ENCODE measurements at regions not wholly inside any gene's neighbourhood (a gene's known extent, or its start where the extent isn't known, plus 50 kb on each side); places are given as distances from the start of the nearest gene placed in this dataset.

DNA sequence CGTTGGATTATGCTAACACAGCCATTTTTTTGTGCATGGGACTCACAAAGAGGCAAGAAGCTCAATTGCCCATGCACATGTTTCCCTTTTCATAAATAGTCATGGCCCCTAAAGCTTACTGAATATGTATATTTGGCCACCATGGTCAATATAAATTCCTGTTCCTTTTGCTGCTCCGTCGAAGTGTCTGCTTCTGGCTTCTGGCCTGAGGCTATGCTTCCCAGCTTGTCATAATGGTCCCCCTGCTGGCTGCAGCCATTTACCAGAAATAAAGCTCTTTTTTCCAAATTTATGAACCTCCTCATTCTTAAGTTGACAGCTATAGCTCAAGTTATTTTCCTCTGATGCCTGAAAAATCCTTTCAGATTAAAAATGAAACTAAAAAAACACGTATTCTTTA, 602.1 kb downstream of the VGLL3 start:
- no peak for TF ChIP-seq EZH2phosphoT487 (IDR thresholded peaks at IDR 0.05; ENCODE audit: borderline replicate concordance, low read depth, low read length)
- TF ChIP-seq, protein P1, sequence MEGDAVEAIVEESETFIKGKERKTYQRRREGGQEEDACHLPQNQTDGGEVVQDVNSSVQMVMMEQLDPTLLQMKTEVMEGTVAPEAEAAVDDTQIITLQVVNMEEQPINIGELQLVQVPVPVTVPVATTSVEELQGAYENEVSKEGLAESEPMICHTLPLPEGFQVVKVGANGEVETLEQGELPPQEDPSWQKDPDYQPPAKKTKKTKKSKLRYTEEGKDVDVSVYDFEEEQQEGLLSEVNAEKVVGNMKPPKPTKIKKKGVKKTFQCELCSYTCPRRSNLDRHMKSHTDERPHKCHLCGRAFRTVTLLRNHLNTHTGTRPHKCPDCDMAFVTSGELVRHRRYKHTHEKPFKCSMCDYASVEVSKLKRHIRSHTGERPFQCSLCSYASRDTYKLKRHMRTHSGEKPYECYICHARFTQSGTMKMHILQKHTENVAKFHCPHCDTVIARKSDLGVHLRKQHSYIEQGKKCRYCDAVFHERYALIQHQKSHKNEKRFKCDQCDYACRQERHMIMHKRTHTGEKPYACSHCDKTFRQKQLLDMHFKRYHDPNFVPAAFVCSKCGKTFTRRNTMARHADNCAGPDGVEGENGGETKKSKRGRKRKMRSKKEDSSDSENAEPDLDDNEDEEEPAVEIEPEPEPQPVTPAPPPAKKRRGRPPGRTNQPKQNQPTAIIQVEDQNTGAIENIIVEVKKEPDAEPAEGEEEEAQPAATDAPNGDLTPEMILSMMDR (conservative IDR thresholded peaks at IDR 0.05; ENCODE audit: low read length) = 0 out of 2 replicates have a peak, but pooled peaks have one; percentile 17
- no peak overlapping the region for H3K4me3 ChIP-seq (ENCODE audit: low read depth, low read length, poor library complexity, severe bottlenecking)
- no peaks in the 10 kb centered on the region for H3K4me1 ChIP-seq (ENCODE audit: insufficient read depth, low read length, poor library complexity, severe bottlenecking)
- H4K20me1 ChIP-seq (ENCODE audit: insufficient read depth, low read length) = no peaks in the 10 kb centered on the region
- H3K27ac ChIP-seq (ENCODE audit: low read depth, low read length, poor library complexity, severe bottlenecking) = no peak overlapping the region
- no peaks in the 10 kb centered on the region for H3K79me2 ChIP-seq (ENCODE audit: insufficient read depth, low read depth, low read length)
- no peak overlapping the region for H3K4me2 ChIP-seq (ENCODE audit: low read length)
- H2AFZ ChIP-seq (ENCODE audit: low read length) = no peak overlapping the region
- no peaks in the 10 kb centered on the region for H3K9me3 ChIP-seq (ENCODE audit: low read length)
- no peaks in the 10 kb centered on the region for H3K9me2 ChIP-seq (ENCODE audit: insufficient read depth, low read length)
- no peak for DNase-seq (ENCODE audit: low spot score)
- no peaks in the 10 kb centered on the region for H3K36me3 ChIP-seq (ENCODE audit: insufficient read depth, low read length)
- BruUV-seq (replicated peaks) = no TSS peak
- ChIA-PET CTCF (ENCODE audit: unreplicated experiment) (no interaction called here), POLR2A (no interaction called here)
- intact Hi-C loops (cut with micrococcal nuclease; ENCODE audit: unreplicated experiment) = no loop called here

DNA sequence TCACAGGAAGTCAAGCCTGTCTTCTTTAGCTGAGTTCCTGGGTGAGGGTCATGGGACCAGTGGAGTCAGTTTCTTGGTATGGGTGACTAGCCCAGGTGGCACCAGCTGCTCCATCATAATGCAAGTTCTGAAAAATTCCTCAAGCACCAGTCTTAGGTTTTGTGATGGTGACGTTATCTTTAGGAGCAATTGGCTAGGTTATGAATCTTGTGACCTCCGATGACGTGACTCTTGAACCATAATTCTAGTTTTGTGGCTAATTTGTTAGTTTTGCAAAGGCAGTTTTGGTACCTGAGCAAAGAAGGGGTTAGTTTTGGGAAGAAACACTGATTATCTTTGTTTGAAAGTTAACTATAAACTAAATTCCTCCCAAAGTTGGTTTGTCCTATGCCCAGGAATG, 608.4 kb downstream of the VGLL3 start:
- BruUV-seq (replicated peaks) = no TSS peak
- POLR2A ChIA-PET = no interaction called here
- Histone ChIP-seq H3K9me2 (ENCODE audit: insufficient read depth, low read length) (no peaks in the 10 kb centered on the region), H3K36me3 (ENCODE audit: insufficient read depth, low read length) (no peaks in the 10 kb centered on the region), H3K79me2 (ENCODE audit: insufficient read depth, low read depth, low read length) (no peaks in the 10 kb centered on the region), H3K27ac (ENCODE audit: low read depth, low read length, poor library complexity, severe bottlenecking) (no peak overlapping the region), H3K4me1 (ENCODE audit: insufficient read depth, low read length, poor library complexity, severe bottlenecking) (no peaks in the 10 kb centered on the region), H3K4me2 (ENCODE audit: low read length) (no peak overlapping the region), H2AFZ (ENCODE audit: low read length) (no peak overlapping the region), H4K20me1 (ENCODE audit: insufficient read depth, low read length) (no peaks in the 10 kb centered on the region), H3K9me3 (ENCODE audit: low read length) (no peaks in the 10 kb centered on the region), H3K4me3 (ENCODE audit: low read depth, low read length, poor library complexity, severe bottlenecking) (no peak overlapping the region)
- TF ChIP-seq, protein P1 (conservative IDR thresholded peaks at IDR 0.05; ENCODE audit: low read length) = no peak
- TF ChIP-seq EZH2phosphoT487 (IDR thresholded peaks at IDR 0.05; ENCODE audit: borderline replicate concordance, low read depth, low read length) = no peak
- intact Hi-C loops (cut with micrococcal nuclease; ENCODE audit: unreplicated experiment) = no loop called here
- CTCF ChIA-PET (ENCODE audit: unreplicated experiment) = no interaction called here
- no peak for DNase-seq (ENCODE audit: low spot score)

DNA sequence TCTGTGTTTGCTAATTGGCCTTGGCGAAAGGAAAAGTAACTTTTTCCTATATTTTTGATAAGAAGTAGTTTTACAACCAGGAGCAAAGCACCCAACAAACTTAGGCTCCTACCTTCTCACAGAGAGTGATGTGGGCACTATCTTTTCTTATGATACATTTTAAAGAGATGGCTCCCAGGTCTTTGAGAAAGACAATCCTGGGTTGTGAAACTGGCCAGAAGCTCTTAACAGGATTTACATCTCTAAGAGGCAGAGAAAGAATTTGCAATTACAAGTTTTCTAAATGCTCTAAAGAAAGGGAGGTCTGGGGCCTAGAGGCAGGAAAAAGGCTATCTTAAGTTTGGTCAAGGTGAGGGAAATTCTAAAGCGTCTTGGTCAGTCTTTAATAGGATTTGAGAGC, 609.7 kb downstream of the VGLL3 start:
- POLR2A ChIA-PET = no interaction called here
- Histone ChIP-seq H4K20me1 (ENCODE audit: insufficient read depth, low read length) (no peaks in the 10 kb centered on the region), H3K9me3 (ENCODE audit: low read length) (no peaks in the 10 kb centered on the region), H3K9me2 (ENCODE audit: insufficient read depth, low read length) (no peaks in the 10 kb centered on the region), H2AFZ (ENCODE audit: low read length) (no peak overlapping the region), H3K4me2 (ENCODE audit: low read length) (no peak overlapping the region), H3K27ac (ENCODE audit: low read depth, low read length, poor library complexity, severe bottlenecking) (no peak overlapping the region), H3K4me3 (ENCODE audit: low read depth, low read length, poor library complexity, severe bottlenecking) (no peak overlapping the region), H3K36me3 (ENCODE audit: insufficient read depth, low read length) (no peaks in the 10 kb centered on the region), H3K79me2 (ENCODE audit: insufficient read depth, low read depth, low read length) (no peaks in the 10 kb centered on the region), H3K4me1 (ENCODE audit: insufficient read depth, low read length, poor library complexity, severe bottlenecking) (no peaks in the 10 kb centered on the region)
- BruUV-seq (replicated peaks) = no TSS peak
- intact Hi-C loops (cut with micrococcal nuclease; ENCODE audit: unreplicated experiment) = no loop called here
- no peak for DNase-seq (ENCODE audit: low spot score)
- TF ChIP-seq, protein P1 (conservative IDR thresholded peaks at IDR 0.05; ENCODE audit: low read length) = no peak
- TF ChIP-seq EZH2phosphoT487 (IDR thresholded peaks at IDR 0.05; ENCODE audit: borderline replicate concordance, low read depth, low read length) = no peak
- CTCF ChIA-PET (ENCODE audit: unreplicated experiment) = no interaction called here

All from OCI-LY7 (cell line).